Right lobe of liver (tissue), 4 donors: ENCODE measurements at regions not wholly inside any gene's neighbourhood (a gene's known extent, or its start where the extent isn't known, plus 50 kb on each side); places are given as distances from the start of the nearest gene placed in this dataset.

Source experiments
- CTCF ChIP-seq, 4 donors: fragments of 200-600 bp in 3 of 4; fragments of 450-650 bp in 1 of 4; IDR thresholded peaks; one replicate each; pipeline versions ENCODE4 v1.5.1 to v1.8.0; 2016 to 2022; ENCODE audit warnings: antibody characterized with exemption in 4 of 4, mild to moderate bottlenecking in 2 of 4
- POLR2A ChIP-seq: fragments of 450-650 bp; IDR thresholded peaks from one replicate; pipeline ENCODE4 v1.6.1; 2017; ENCODE audit warnings: antibody characterized with exemption, mild to moderate bottlenecking
- donor health status: DM: no; HTN: no; CAD: no.
- donor health status: DM: no; HTN: no; CAD: no.
- donor health status: DM: no; HTN: yes; CAD: no.

GRCh38 chr2:78782196-78782595, 243.3 kb upstream of the REG3G start:
- TF ChIP-seq CTCF (IDR thresholded peaks at IDR 0.05) (no peak), POLR2A (no peak)
